Upper lobe of left lung (tissue), 6 donors: ENCODE measurements at regions not wholly inside any gene's neighbourhood (a gene's known extent, or its start where the extent isn't known, plus 50 kb on each side); places are given as distances from the start of the nearest gene placed in this dataset.

Experiments used
- ATAC-seq, 2 donors: fragments of 200-7000 bp; cut with Tn5 transposase; one replicate each; pipeline ENCODE4 v1.9.1; 2022; ENCODE audit warnings: mild to moderate bottlenecking in 2 of 2, moderate library complexity in 2 of 2; ENCODE audit not compliant: low FRiP score in 2 of 2
- DNase-seq, 2 donors: peaks; one replicate each; pipeline ENCODE4 v3.0.0-alpha.2; 2019 to 2020
- H3K27ac ChIP-seq, 4 donors: fragments of 200-600 bp; sonication (generic); one replicate each; pipeline ENCODE4 v1.5.1; 2016 to 2019
- H3K27me3 ChIP-seq, 4 donors: fragments of 200-600 bp; sonication (generic); one replicate each; pipeline ENCODE4 v1.5.1; 2017 to 2019
- H3K36me3 ChIP-seq, 4 donors: fragments of 200-600 bp; sonication (generic); one replicate each; pipeline ENCODE4 v1.5.1; 2016 to 2019
- H3K4me1 ChIP-seq, 4 donors: fragments of 200-600 bp; sonication (generic); one replicate each; pipeline ENCODE4 v1.5.1; 2018 to 2019
- H3K4me3 ChIP-seq, 4 donors: fragments of 200-600 bp; sonication (generic); one replicate each; pipeline ENCODE4 v1.5.1; 2017 to 2019; ENCODE audit warnings: mild to moderate bottlenecking in 2 of 4, moderate library complexity in 1 of 4
- H3K9me3 ChIP-seq, 4 donors: fragments of 200-600 bp; sonication (generic); one replicate each; pipeline ENCODE4 v1.5.1; 2018 to 2019
- EP300 ChIP-seq, 4 donors: sonication (generic); formaldehyde crosslinking; IDR thresholded peaks; one replicate each; pipeline ENCODE4 v1.5.1; 2017; ENCODE audit warnings: antibody characterized with exemption in 4 of 4, control low read depth in 2 of 4
- POLR2A ChIP-seq, 4 donors: fragments of 450-650 bp; IDR thresholded peaks; one replicate each; pipeline ENCODE4 v1.5.1; 2016 to 2017; ENCODE audit warnings: antibody characterized with exemption in 4 of 4, mild to moderate bottlenecking in 2 of 4
- POLR2AphosphoS5 ChIP-seq, 2 donors: sonication (generic); formaldehyde crosslinking; IDR thresholded peaks; one replicate each; pipeline ENCODE4 v1.5.1; 2017; ENCODE audit warnings: antibody characterized with exemption in 2 of 2
- WGBS, 2 donors: methylation state at CpG; one replicate each; pipeline ENCODE4 v1.1.5; 2017 to 2018; 5-methylcytosine and 5-hydroxymethylcytosine counted together
- TF ChIP-seq, protein P1 (sequence below), 6 experiments: fragments of 450-650 bp in 4 of 6; fragments of 200-600 bp in 2 of 6; sonication (generic) in 2 of 6; IDR thresholded peaks; one replicate each; pipeline ENCODE4 v1.5.1; 2016 to 2019; ENCODE audit warnings: antibody characterized with exemption in 6 of 6
- donor health status: DM: no; HTN: no; CAD: no; lungs with moderate emphysema.
- donor health status: DM: no; HTN: yes; CAD: no; lungs with severe emphysema.

DNA sequence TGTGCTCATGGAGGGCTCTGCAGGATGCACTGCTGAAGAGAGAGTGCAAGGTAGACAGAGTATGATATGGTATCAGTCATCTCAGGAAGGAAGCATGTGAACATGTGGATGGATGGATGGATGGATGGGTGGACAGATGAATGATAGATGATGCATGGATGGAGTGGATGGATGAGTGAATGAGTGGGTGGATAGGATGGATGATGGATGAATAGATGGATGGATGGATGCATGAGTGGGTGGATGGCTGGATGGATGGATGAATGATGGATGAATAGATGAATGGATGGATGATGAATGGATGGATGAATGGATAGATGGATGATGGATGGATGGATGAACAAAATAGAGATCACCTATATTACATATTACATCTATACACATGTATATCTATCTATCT, 341.3 kb downstream of the DRD1 start:
- Histone ChIP-seq H3K4me3 (no peak overlapping the region), H3K27ac (no peak overlapping the region), H3K4me1 (no peaks in the 10 kb centered on the region), H3K9me3 (no peaks in the 10 kb centered on the region), H3K36me3 (no peaks in the 10 kb centered on the region), H3K27me3 (no peaks in the 10 kb centered on the region)
- no peak for TF ChIP-seq EP300 (IDR thresholded peaks at IDR 0.05)
- no peak for TF ChIP-seq POLR2A (IDR thresholded peaks at IDR 0.05)
- TF ChIP-seq POLR2AphosphoS5 (IDR thresholded peaks at IDR 0.05): no peak
- TF ChIP-seq, protein P1, sequence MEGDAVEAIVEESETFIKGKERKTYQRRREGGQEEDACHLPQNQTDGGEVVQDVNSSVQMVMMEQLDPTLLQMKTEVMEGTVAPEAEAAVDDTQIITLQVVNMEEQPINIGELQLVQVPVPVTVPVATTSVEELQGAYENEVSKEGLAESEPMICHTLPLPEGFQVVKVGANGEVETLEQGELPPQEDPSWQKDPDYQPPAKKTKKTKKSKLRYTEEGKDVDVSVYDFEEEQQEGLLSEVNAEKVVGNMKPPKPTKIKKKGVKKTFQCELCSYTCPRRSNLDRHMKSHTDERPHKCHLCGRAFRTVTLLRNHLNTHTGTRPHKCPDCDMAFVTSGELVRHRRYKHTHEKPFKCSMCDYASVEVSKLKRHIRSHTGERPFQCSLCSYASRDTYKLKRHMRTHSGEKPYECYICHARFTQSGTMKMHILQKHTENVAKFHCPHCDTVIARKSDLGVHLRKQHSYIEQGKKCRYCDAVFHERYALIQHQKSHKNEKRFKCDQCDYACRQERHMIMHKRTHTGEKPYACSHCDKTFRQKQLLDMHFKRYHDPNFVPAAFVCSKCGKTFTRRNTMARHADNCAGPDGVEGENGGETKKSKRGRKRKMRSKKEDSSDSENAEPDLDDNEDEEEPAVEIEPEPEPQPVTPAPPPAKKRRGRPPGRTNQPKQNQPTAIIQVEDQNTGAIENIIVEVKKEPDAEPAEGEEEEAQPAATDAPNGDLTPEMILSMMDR (IDR thresholded peaks at IDR 0.05): no peak
- DNase-seq (no peak), ATAC-seq (no peak)

DNA sequence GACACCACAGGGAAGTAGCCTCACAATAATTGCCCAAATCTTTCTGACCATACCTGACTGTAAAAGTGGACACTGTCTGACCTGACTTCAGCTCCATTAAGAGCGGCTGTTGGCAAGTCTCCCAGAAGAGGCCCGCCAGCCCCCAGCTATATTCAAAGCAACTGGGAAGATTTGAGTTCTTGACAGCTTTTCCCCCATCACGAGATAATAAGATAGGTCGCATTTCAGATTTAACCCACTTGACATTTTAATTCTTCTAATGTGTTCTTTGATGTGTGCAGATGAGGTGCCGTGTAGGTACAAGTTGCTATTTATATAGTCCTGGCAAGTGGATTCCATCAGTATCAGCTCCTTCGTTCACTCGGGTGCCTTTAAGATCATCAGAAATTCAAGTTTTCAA, 345.7 kb downstream of the DRD1 start:
- TF ChIP-seq POLR2A (IDR thresholded peaks at IDR 0.05) (no peak), EP300 (IDR thresholded peaks at IDR 0.05) (no peak), POLR2AphosphoS5 (IDR thresholded peaks at IDR 0.05) (no peak)
- TF ChIP-seq, protein P1 (IDR thresholded peaks at IDR 0.05): no peak
- H3K4me3 ChIP-seq: no peak overlapping the region
- DNase-seq: no peak
- no peaks in the 10 kb centered on the region for H3K27me3 ChIP-seq
- no peaks in the 10 kb centered on the region for H3K36me3 ChIP-seq
- H3K4me1 ChIP-seq: no peaks in the 10 kb centered on the region
- whole genome bisulfite sequencing, 2 donors: 36 to 46% methylated on average over 7 of the region's 7 CpGs
- H3K9me3 ChIP-seq: no peaks in the 10 kb centered on the region
- no peak for ATAC-seq
- no peak overlapping the region for H3K27ac ChIP-seq

DNA sequence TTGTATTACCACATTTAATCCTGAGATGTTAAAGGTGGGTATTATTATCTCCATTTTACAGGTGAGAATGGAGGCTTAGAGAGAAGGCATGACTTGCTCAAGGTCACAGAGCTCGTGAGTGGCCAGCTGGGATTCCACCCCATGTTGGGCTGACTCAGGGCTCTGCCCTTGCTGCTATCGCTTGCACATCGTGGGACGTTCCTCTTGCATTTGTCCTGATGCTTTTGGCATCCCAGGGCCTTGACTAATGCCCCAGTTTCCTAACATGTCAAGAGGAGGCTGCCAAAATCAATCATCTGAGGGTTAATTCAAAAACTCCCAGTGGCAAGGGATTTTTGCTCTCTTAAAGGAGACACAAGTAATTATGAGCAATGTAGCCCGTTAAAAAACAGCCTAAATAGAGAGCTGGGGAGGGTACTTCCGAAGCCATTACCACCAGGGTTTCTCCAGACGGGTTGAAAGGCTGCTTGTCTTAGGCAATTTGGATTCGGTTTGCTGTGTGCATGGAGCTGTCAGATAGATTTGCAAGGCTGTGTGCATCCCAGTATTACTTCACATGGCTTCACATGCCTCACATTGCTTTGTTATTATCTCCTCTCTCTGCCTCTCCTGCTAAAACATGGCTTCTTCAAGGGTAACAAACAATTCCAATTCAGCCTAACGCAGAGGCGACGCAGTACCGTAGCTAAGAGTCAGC, 347.4 kb downstream of the DRD1 start:
- Histone ChIP-seq H3K4me3 (no peak overlapping the region), H3K27ac (no peak overlapping the region), H3K27me3 (no peaks in the 10 kb centered on the region), H3K36me3 (no peaks in the 10 kb centered on the region), H3K9me3 (no peaks in the 10 kb centered on the region), H3K4me1 (no peaks in the 10 kb centered on the region)
- DNase-seq (no peak), ATAC-seq (no peak)
- WGBS, 2 donors: 73 to 76% methylated on average over 12 of the region's 12 CpGs
- no peak for TF ChIP-seq POLR2AphosphoS5 (IDR thresholded peaks at IDR 0.05)
- TF ChIP-seq, protein P1 (IDR thresholded peaks at IDR 0.05): no peak
- no peak for TF ChIP-seq EP300 (IDR thresholded peaks at IDR 0.05)
- TF ChIP-seq POLR2A (IDR thresholded peaks at IDR 0.05): no peak

DNA sequence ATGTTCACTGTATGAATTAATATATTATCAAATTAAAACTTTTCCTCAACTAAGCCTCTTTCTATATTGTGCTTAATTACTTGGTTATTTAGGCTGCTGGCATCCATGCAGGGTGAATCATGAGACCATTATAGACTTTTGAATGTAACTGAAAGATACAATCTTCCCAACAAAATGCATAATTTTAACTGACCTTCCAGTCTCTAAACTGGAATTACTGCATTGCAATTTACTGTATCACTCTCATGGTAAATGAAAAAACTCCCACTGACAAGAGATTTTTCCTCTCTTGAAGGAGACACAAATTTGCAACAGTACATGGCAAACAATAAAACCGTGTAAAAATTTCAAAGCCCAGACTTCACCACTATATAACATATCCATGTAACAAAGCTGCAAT, 349.5 kb downstream of the DRD1 start:
- no peaks in the 10 kb centered on the region for H3K36me3 ChIP-seq
- no peaks in the 10 kb centered on the region for H3K9me3 ChIP-seq
- WGBS, 2 donors: 72% methylated on average over 1 of the region's 1 CpG
- H3K4me3 ChIP-seq: no peak overlapping the region
- no peaks in the 10 kb centered on the region for H3K27me3 ChIP-seq
- no peaks in the 10 kb centered on the region for H3K4me1 ChIP-seq
- ATAC-seq (no peak), DNase-seq (no peak)
- H3K27ac ChIP-seq: no peak overlapping the region
- TF ChIP-seq POLR2A (IDR thresholded peaks at IDR 0.05) (no peak), POLR2AphosphoS5 (IDR thresholded peaks at IDR 0.05) (no peak), EP300 (IDR thresholded peaks at IDR 0.05) (no peak)
- TF ChIP-seq, protein P1 (IDR thresholded peaks at IDR 0.05): no peak

DNA sequence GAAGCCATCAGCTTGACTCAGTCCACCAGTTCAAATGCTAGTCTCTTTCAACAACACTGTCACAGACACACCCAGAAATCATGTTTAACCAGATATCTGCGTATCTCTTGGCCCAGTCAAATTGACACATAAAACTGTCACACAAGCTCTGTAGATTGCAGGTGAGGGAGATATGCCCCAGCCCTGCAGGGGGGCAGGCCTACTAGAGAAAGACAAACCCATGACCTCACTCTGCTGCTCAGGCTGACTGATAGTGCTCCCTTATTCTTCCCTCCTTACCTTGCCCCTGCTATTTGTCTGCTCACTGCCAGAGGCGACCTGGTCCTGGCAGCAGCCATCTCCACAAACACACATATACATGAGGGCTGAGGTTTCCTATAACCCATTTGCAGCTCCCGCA, 351.3 kb downstream of the DRD1 start:
- DNase-seq: no peak
- Histone ChIP-seq H3K27ac (no peak overlapping the region), H3K27me3 (no peaks in the 10 kb centered on the region), H3K4me1 (no peaks in the 10 kb centered on the region), H3K4me3 (no peak overlapping the region), H3K36me3 (no peaks in the 10 kb centered on the region), H3K9me3 (no peaks in the 10 kb centered on the region)
- WGBS, 2 donors: 70 to 79% methylated on average over 3 of the region's 3 CpGs
- ATAC-seq: no peak
- no peak for TF ChIP-seq POLR2A (IDR thresholded peaks at IDR 0.05)
- TF ChIP-seq POLR2AphosphoS5 (IDR thresholded peaks at IDR 0.05): no peak
- TF ChIP-seq, protein P1 (IDR thresholded peaks at IDR 0.05): no peak
- no peak for TF ChIP-seq EP300 (IDR thresholded peaks at IDR 0.05)
